ENCODE measurements at regions not wholly inside any gene's neighbourhood (a gene's known extent, or its start where the extent isn't known, plus 50 kb on each side); places are given as distances from the start of the nearest gene placed in this dataset.

- no peaks in the 10 kb centered on the region for H4K20me1 ChIP-seq (ENCODE audit: control insufficient read depth, insufficient read depth)
- peaks cover 3% of the 10 kb centered on the region; the same call in 1 of the 2 replicates for H3K4me1 ChIP-seq (ENCODE audit: control insufficient read depth, insufficient read depth, low read length)
- in situ Hi-C loops (cut with MboI) (no loop called here), intact Hi-C loops (cut with micrococcal nuclease; ENCODE audit: unreplicated experiment) (no loop called here)
- no peaks in the 10 kb centered on the region; a peak in 1 of 4 replicates for H3K27me3 ChIP-seq (replicated peaks in 1 of 2; ENCODE audit: control insufficient read depth in 2 of 2, insufficient read depth in 2 of 2, low read length in 1 of 2)
- no peaks in the 10 kb centered on the region for H3K9me3 ChIP-seq (replicated peaks; ENCODE audit: control insufficient read depth, insufficient read depth, low read length)
- H3K4me3 ChIP-seq: no peak overlapping the region
- ChIA-PET RAD21 (ENCODE audit: unreplicated experiment) (interaction anchor here (1.3 to 3.6 kb wide), 3 partner anchors 10 to 50 kb away, joined by 4 to 17 read pairs (median 12); no protein-coding TSS in a partner anchor), CTCF (interaction anchor here (1.0 to 2.4 kb wide), 3 partner anchors 10 to 534 kb away, joined by 4 to 11 read pairs (median 4); partner anchors contain the start of gene CALCRL), POLR2A (interaction anchor here (0.6 to 1.0 kb wide), 2 partner anchors 11 to 164 kb away, joined by 3 to 8 read pairs; no protein-coding TSS in a partner anchor), SMC1A (ENCODE audit: uncharacterized antibody, unreplicated experiment) (interaction anchor here (0.7 to 2.2 kb wide), 10 partner anchors 10 to 539 kb away, joined by 3 to 17 read pairs (median 4); no protein-coding TSS in a partner anchor)
- BruUV-seq (replicated peaks): no TSS peak
- peak; percentile 3 for DNase-seq (ENCODE audit: low read depth, low spot score)
- FAIRE-seq: no peak
- H3K27ac ChIP-seq (ENCODE audit: control insufficient read depth, insufficient read depth): no peak overlapping the region
- no peaks in the 10 kb centered on the region for H3K36me3 ChIP-seq (ENCODE audit: control insufficient read depth in 2 of 2, insufficient read depth in 2 of 2, low read length in 1 of 2)
- H3K9ac ChIP-seq (ENCODE audit: control insufficient read depth, insufficient read depth, low read length): no peak overlapping the region
- TF ChIP-seq NR2C1 (IDR thresholded peaks at IDR 0.05) (no peak), ATF2 (IDR thresholded peaks at IDR 0.05; ENCODE audit: low read length) (no peak), SMARCA5 (IDR thresholded peaks at IDR 0.05) (no peak), IRF4 (IDR thresholded peaks at IDR 0.05; ENCODE audit: low read depth, low read length) (0 out of 2 replicates have a peak, but pooled peaks have one; percentile 65), SMAD5 (IDR thresholded peaks at IDR 0.05; ENCODE audit: low read depth) (no peak), ZNF24 (IDR thresholded peaks at IDR 0.05) (0 out of 2 replicates have a peak, but pooled peaks have one; percentile 16), RELB (IDR thresholded peaks at IDR 0.05; ENCODE audit: low read depth) (peak; percentile 45; the same call in 1 of the 2 replicates), JUND (IDR thresholded peaks at IDR 0.05; ENCODE audit: low read depth, low read length) (no peak), DPF2 (IDR thresholded peaks at IDR 0.05) (peak; percentile 80), SPI1 (IDR thresholded peaks at IDR 0.05; ENCODE audit: borderline replicate concordance, insufficient read depth, low read depth, low read length) (peak; percentile 98), IKZF1 (conservative IDR thresholded peaks at IDR 0.05) (peak; percentile 38; the same call in 1 of the 2 replicates), MTA2 (IDR thresholded peaks at IDR 0.05; ENCODE audit: low read depth) (peak; percentile 68; the same call in 1 of the 2 replicates), WRNIP1 (IDR thresholded peaks at IDR 0.05; ENCODE audit: borderline replicate concordance, low read depth, low read length) (no peak), IKZF2 (IDR thresholded peaks at IDR 0.05) (peak; percentile 66 to 71), EP300 (IDR thresholded peaks at IDR 0.05; ENCODE audit: borderline replicate concordance in 1 of 2, control insufficient read depth in 1 of 2, low read depth in 2 of 2, low read length in 2 of 2) (peak in 1 of 2 experiments; percentile 69; a peak in 1 of 4 replicates), GATAD2B (conservative IDR thresholded peaks at IDR 0.05; ENCODE audit: low read depth) (0 out of 2 replicates have a peak, but pooled peaks have one; percentile 46), HDAC2 (IDR thresholded peaks at IDR 0.05) (no peak), RBBP5 (conservative IDR thresholded peaks at IDR 0.05) (no peak), ZZZ3 (IDR thresholded peaks at IDR 0.05; ENCODE audit: control insufficient read depth, insufficient read length, low read depth) (no peak), ATF7 (IDR thresholded peaks at IDR 0.05; ENCODE audit: low read depth) (peak; percentile 58)
- TF ChIP-seq, protein P1, sequence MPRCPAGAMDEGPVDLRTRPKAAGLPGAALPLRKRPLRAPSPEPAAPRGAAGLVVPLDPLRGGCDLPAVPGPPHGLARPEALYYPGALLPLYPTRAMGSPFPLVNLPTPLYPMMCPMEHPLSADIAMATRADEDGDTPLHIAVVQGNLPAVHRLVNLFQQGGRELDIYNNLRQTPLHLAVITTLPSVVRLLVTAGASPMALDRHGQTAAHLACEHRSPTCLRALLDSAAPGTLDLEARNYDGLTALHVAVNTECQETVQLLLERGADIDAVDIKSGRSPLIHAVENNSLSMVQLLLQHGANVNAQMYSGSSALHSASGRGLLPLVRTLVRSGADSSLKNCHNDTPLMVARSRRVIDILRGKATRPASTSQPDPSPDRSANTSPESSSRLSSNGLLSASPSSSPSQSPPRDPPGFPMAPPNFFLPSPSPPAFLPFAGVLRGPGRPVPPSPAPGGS (IDR thresholded peaks at IDR 0.05; ENCODE audit: borderline replicate concordance, insufficient read depth, low read depth, low read length, poor library complexity, severe bottlenecking): no peak
- 17% methylated on average over 5 of the region's 5 CpGs for WGBS (ENCODE audit: insufficient coverage, insufficient replicate concordance, low lambda C conversion rate, missing lambda C conversion rate)
- H2AFZ ChIP-seq (ENCODE audit: control insufficient read depth, low read depth, low read length): no peak overlapping the region
- H3K4me2 ChIP-seq (ENCODE audit: control insufficient read depth, insufficient read depth): no peak overlapping the region
- H3K79me2 ChIP-seq (ENCODE audit: control insufficient read depth, insufficient read depth, low read length): no peaks in the 10 kb centered on the region
- peak; percentile 99 for ATAC-seq
Measured at GRCh38 chr2:186913870-186914269, 64.9 kb upstream of the ZSWIM2 start.

All from GM12878 (cell line).